HepG2 (cell line): ENCODE measurements at regions not wholly inside any gene's neighbourhood (a gene's known extent, or its start where the extent isn't known, plus 50 kb on each side); places are given as distances from the start of the nearest gene placed in this dataset.

ENCODE experiments used
- CHD2 ChIP-seq: IDR thresholded peaks from 2 replicates; pipeline ENCODE4 v1.6.1; 2011; ENCODE audit warnings: low read depth, low read length, improper control_type of control experiment
- GZF1 ChIP-seq: sonication (generic); formaldehyde crosslinking; IDR thresholded peaks from 2 replicates; pipeline ENCODE4 v1.5.1; 2020; ENCODE audit warnings: mild to moderate bottlenecking, missing genetic modification reagents
- KDM1A ChIP-seq: IDR thresholded peaks from 2 replicates; pipeline ENCODE4 v1.6.1; 2016; ENCODE audit warnings: missing compliant biosample characterization
- MEF2D ChIP-seq: sonication (generic); formaldehyde crosslinking; IDR thresholded peaks from 2 replicates; pipeline ENCODE4 v1.5.1; 2020; ENCODE audit warnings: mild to moderate bottlenecking, missing genetic modification reagents
- NFE2L2 ChIP-seq: fragments of 150-350 bp; IDR thresholded peaks from 2 replicates; pipeline ENCODE4 v1.6.1; 2014; ENCODE audit warnings: low read length
- NR3C1 ChIP-seq: sonication (generic); formaldehyde crosslinking; IDR thresholded peaks from 2 replicates; pipeline ENCODE4 v1.4.0; 2020; ENCODE audit warnings: missing genetic modification reagents
- POLR2AphosphoS2 ChIP-seq: IDR thresholded peaks from 2 replicates; pipeline ENCODE4 v1.6.1; 2011; ENCODE audit warnings: low read depth, low read length, improper control_type of control experiment
- RBFOX2 ChIP-seq: fragments of 200-400 bp; formaldehyde crosslinking; IDR thresholded peaks from 2 replicates; pipeline ENCODE4 v1.6.1; 2017; ENCODE audit warnings: low read depth, mild to moderate bottlenecking, low read length
- SOX13 ChIP-seq, 3 experiments: fragments of 450-650 bp in 1 of 3; sonication (generic) in 1 of 3; formaldehyde crosslinking in 1 of 3; IDR thresholded peaks in 2 of 3; conservative IDR thresholded peaks in 1 of 3; 2 replicates each; pipeline versions ENCODE4 v1.5.0 to v1.6.1; 2016 to 2020; ENCODE audit warnings: antibody characterized with exemption in 1 of 3, mild to moderate bottlenecking in 1 of 3, missing compliant biosample characterization in 1 of 3, missing genetic modification reagents in 1 of 3, moderate library complexity in 1 of 3
- ZNF781 ChIP-seq: sonication (generic); formaldehyde crosslinking; IDR thresholded peaks from 2 replicates; pipeline ENCODE4 v1.5.1; 2020; ENCODE audit warnings: borderline replicate concordance, mild to moderate bottlenecking, missing genetic modification reagents; ENCODE audit errors: not compliant biosample characterization
- TF ChIP-seq, protein P1 (sequence below), 2 experiments: sonication (generic) in 1 of 2; formaldehyde crosslinking in 1 of 2; IDR thresholded peaks; 2 replicates each; pipeline versions ENCODE4 v1.6.1 to v1.9.0; 2014 to 2022; ENCODE audit warnings: antibody characterized with exemption in 1 of 2, borderline replicate concordance in 1 of 2, inconsistent platforms in 1 of 2, low read depth in 1 of 2, missing genetic modification reagents in 1 of 2
- TF ChIP-seq, protein P2 (sequence below): sonication (generic); formaldehyde crosslinking; IDR thresholded peaks from 2 replicates; pipeline ENCODE4 v1.5.0; 2020; ENCODE audit warnings: mild to moderate bottlenecking, missing genetic modification reagents, moderate library complexity
- TF ChIP-seq, protein P3 (sequence below), 2 experiments: fragments of 450-650 bp in 1 of 2; sonication (generic) in 1 of 2; formaldehyde crosslinking in 1 of 2; IDR thresholded peaks; 2 replicates each; pipeline versions ENCODE4 v1.6.1 to v1.8.0; 2016 to 2022; ENCODE audit warnings: antibody characterized with exemption in 1 of 2, mild to moderate bottlenecking in 1 of 2, missing genetic modification reagents in 1 of 2
- TF ChIP-seq, protein P4 (sequence below): IDR thresholded peaks from 2 replicates; pipeline ENCODE4 v1.6.1; 2016

- no peak for TF ChIP-seq NFE2L2
- no peak for TF ChIP-seq NR3C1 (CRISPR knock-in tag)
- TF ChIP-seq RBFOX2: no peak
- TF ChIP-seq CHD2: no peak
- TF ChIP-seq POLR2AphosphoS2: no peak
- TF ChIP-seq SOX13 (IDR thresholded peaks at IDR 0.05): no peak
- no peak for TF ChIP-seq SOX13 (CRISPR knock-in tag; conservative IDR thresholded peaks at IDR 0.05 in 1 of 2, IDR thresholded peaks at IDR 0.05 in 1 of 2)
- no peak for TF ChIP-seq GZF1 (CRISPR knock-in tag)
- no peak for TF ChIP-seq MEF2D
- TF ChIP-seq, protein P1, sequence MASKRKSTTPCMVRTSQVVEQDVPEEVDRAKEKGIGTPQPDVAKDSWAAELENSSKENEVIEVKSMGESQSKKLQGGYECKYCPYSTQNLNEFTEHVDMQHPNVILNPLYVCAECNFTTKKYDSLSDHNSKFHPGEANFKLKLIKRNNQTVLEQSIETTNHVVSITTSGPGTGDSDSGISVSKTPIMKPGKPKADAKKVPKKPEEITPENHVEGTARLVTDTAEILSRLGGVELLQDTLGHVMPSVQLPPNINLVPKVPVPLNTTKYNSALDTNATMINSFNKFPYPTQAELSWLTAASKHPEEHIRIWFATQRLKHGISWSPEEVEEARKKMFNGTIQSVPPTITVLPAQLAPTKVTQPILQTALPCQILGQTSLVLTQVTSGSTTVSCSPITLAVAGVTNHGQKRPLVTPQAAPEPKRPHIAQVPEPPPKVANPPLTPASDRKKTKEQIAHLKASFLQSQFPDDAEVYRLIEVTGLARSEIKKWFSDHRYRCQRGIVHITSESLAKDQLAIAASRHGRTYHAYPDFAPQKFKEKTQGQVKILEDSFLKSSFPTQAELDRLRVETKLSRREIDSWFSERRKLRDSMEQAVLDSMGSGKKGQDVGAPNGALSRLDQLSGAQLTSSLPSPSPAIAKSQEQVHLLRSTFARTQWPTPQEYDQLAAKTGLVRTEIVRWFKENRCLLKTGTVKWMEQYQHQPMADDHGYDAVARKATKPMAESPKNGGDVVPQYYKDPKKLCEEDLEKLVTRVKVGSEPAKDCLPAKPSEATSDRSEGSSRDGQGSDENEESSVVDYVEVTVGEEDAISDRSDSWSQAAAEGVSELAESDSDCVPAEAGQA (IDR thresholded peaks at IDR 0.05; ENCODE audit: low read depth): no peak
- TF ChIP-seq, protein P1 (CRISPR knock-in tag; IDR thresholded peaks at IDR 0.05; ENCODE audit: borderline replicate concordance): no peak
- TF ChIP-seq, protein P2, sequence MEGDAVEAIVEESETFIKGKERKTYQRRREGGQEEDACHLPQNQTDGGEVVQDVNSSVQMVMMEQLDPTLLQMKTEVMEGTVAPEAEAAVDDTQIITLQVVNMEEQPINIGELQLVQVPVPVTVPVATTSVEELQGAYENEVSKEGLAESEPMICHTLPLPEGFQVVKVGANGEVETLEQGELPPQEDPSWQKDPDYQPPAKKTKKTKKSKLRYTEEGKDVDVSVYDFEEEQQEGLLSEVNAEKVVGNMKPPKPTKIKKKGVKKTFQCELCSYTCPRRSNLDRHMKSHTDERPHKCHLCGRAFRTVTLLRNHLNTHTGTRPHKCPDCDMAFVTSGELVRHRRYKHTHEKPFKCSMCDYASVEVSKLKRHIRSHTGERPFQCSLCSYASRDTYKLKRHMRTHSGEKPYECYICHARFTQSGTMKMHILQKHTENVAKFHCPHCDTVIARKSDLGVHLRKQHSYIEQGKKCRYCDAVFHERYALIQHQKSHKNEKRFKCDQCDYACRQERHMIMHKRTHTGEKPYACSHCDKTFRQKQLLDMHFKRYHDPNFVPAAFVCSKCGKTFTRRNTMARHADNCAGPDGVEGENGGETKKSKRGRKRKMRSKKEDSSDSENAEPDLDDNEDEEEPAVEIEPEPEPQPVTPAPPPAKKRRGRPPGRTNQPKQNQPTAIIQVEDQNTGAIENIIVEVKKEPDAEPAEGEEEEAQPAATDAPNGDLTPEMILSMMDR (CRISPR knock-in tag): no peak
- no peak for TF ChIP-seq ZNF781
- no peak for TF ChIP-seq KDM1A (CRISPR knock-in tag)
- TF ChIP-seq, protein P3, sequence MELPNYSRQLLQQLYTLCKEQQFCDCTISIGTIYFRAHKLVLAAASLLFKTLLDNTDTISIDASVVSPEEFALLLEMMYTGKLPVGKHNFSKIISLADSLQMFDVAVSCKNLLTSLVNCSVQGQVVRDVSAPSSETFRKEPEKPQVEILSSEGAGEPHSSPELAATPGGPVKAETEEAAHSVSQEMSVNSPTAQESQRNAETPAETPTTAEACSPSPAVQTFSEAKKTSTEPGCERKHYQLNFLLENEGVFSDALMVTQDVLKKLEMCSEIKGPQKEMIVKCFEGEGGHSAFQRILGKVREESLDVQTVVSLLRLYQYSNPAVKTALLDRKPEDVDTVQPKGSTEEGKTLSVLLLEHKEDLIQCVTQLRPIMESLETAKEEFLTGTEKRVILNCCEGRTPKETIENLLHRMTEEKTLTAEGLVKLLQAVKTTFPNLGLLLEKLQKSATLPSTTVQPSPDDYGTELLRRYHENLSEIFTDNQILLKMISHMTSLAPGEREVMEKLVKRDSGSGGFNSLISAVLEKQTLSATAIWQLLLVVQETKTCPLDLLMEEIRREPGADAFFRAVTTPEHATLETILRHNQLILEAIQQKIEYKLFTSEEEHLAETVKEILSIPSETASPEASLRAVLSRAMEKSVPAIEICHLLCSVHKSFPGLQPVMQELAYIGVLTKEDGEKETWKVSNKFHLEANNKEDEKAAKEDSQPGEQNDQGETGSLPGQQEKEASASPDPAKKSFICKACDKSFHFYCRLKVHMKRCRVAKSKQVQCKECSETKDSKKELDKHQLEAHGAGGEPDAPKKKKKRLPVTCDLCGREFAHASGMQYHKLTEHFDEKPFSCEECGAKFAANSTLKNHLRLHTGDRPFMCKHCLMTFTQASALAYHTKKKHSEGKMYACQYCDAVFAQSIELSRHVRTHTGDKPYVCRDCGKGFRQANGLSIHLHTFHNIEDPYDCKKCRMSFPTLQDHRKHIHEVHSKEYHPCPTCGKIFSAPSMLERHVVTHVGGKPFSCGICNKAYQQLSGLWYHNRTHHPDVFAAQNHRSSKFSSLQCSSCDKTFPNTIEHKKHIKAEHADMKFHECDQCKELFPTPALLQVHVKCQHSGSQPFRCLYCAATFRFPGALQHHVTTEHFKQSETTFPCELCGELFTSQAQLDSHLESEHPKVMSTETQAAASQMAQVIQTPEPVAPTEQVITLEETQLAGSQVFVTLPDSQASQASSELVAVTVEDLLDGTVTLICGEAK (IDR thresholded peaks at IDR 0.05): no peak
- TF ChIP-seq, protein P3 (CRISPR knock-in tag; IDR thresholded peaks at IDR 0.05): no peak
- TF ChIP-seq, protein P4, sequence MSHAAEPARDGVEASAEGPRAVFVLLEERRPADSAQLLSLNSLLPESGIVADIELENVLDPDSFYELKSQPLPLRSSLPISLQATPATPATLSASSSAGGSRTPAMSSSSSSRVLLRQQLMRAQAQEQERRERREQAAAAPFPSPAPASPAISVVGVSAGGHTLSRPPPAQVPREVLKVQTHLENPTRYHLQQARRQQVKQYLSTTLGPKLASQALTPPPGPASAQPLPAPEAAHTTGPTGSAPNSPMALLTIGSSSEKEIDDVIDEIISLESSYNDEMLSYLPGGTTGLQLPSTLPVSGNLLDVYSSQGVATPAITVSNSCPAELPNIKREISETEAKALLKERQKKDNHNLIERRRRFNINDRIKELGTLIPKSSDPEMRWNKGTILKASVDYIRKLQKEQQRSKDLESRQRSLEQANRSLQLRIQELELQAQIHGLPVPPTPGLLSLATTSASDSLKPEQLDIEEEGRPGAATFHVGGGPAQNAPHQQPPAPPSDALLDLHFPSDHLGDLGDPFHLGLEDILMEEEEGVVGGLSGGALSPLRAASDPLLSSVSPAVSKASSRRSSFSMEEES (CRISPR knock-in tag): no peak
Observed at GRCh38 chr11:109247071-109247470, 174.9 kb upstream of the C11orf87 start.
